A673 (cell line): ENCODE measurements at regions not wholly inside any gene's neighbourhood (a gene's known extent, or its start where the extent isn't known, plus 50 kb on each side); places are given as distances from the start of the nearest gene placed in this dataset.
A peak's percentile ranks its signal among the peaks of the same experiment; 100 is the strongest.

ENCODE experiments used
- BruUV-seq: library from RNA; stranded (reverse); fragments of 400-500 nt; replicated peaks from 2 replicates; lab custom pipeline; 2021; lab: Mats Ljungman, UMichigan
- CTCF ChIA-PET: fragments of 300-600 bp; sonication (Branson Sonifier 250); formaldehyde crosslinking; loops from one replicate; lab custom pipeline; 2022; ENCODE audit warnings: antibody characterized with exemption; lab: Charles Lee
- POLR2A ChIA-PET: fragments of 300-600 bp; sonication (Branson Sonifier 250); formaldehyde crosslinking; loops from one replicate; lab custom pipeline; 2022; ENCODE audit warnings: antibody characterized with exemption; ENCODE audit not compliant: low non-redundant PET; lab: Charles Lee
- DNase-seq: peaks from one replicate; pipeline ENCODE4 v3.0.0-alpha.2; 2015; ENCODE audit warnings: low spot score
- H3K27ac ChIP-seq: fragments of 200-600 bp; sonication (generic); 2 replicates; pipeline ENCODE4 v1.5.1; 2016; ENCODE audit warnings: mixed run types, low read depth, mild to moderate bottlenecking, mixed read lengths, antibody characterized with exemption, low read length; ENCODE audit not compliant: poor library complexity, severe bottlenecking
- H3K27me3 ChIP-seq: fragments of 200-600 bp; sonication (generic); replicated peaks from 2 replicates; pipeline ENCODE4 v1.6.1; 2017; ENCODE audit warnings: mixed run types, low read depth, mild to moderate bottlenecking, mixed read lengths, antibody characterized with exemption, low read length; ENCODE audit not compliant: insufficient read depth, poor library complexity
- H3K36me3 ChIP-seq: fragments of 200-600 bp; sonication (generic); 2 replicates; pipeline ENCODE4 v1.6.1; 2016; ENCODE audit warnings: mixed run types, mild to moderate bottlenecking, mixed read lengths, antibody characterized with exemption, low read length; ENCODE audit not compliant: insufficient read depth, poor library complexity, severe bottlenecking
- H3K4me1 ChIP-seq: fragments of 200-600 bp; sonication (generic); 2 replicates; pipeline ENCODE4 v1.6.1; 2017; ENCODE audit warnings: mixed run types, mild to moderate bottlenecking, mixed read lengths, antibody characterized with exemption, low read length; ENCODE audit not compliant: insufficient read depth, poor library complexity, severe bottlenecking
- H3K4me3 ChIP-seq: fragments of 200-600 bp; sonication (generic); 2 replicates; pipeline ENCODE4 v1.5.1; 2016; ENCODE audit warnings: low read depth, mixed run types, mild to moderate bottlenecking, mixed read lengths, low read length; ENCODE audit not compliant: poor library complexity, severe bottlenecking
- H3K9me3 ChIP-seq: fragments of 200-600 bp; sonication (generic); 2 replicates; pipeline ENCODE4 v1.6.1; 2016; ENCODE audit warnings: mixed run types, low read depth, mild to moderate bottlenecking, mixed read lengths, antibody characterized with exemption, low read length; ENCODE audit not compliant: poor library complexity, severe bottlenecking
- CTCF ChIP-seq: fragments of 300-800, 200-600 bp; sonication (generic); conservative IDR thresholded peaks from 2 replicates; pipeline ENCODE4 v1.5.1; 2017; ENCODE audit warnings: low read depth, mild to moderate bottlenecking, antibody characterized with exemption, low read length, moderate library complexity, mixed read lengths
- EZH2 ChIP-seq: fragments of 200-600 bp; sonication (generic); IDR thresholded peaks from 2 replicates; pipeline ENCODE4 v1.6.1; 2017; ENCODE audit warnings: borderline replicate concordance, low read depth, mild to moderate bottlenecking, mixed read lengths, antibody characterized with exemption, low read length; ENCODE audit not compliant: poor library complexity, severe bottlenecking
- intact Hi-C: fragments of 100-400 bp; cut with micrococcal nuclease; formaldehyde crosslinking; loops from one replicate; pipeline ENCODE4 v1.10.0; 2022; ENCODE audit not compliant: unreplicated experiment

- H3K27me3 ChIP-seq: no peaks in the 10 kb centered on the region
- no peak overlapping the region for H3K27ac ChIP-seq
- no peaks in the 10 kb centered on the region for H3K36me3 ChIP-seq
- BruUV-seq: no TSS peak
- TF ChIP-seq EZH2: no peak
- TF ChIP-seq CTCF: no peak
- peaks cover 13% of the 10 kb centered on the region for H3K4me1 ChIP-seq
- POLR2A ChIA-PET: no interaction called here
- no peak for DNase-seq
- intact Hi-C loops: no loop called here
- CTCF ChIA-PET: no interaction called here
- H3K4me3 ChIP-seq: no peak overlapping the region
- H3K9me3 ChIP-seq: no peaks in the 10 kb centered on the region
These were observed 55.9 kb upstream of the RALGAPA2 start for GRCh38 chr20:20768202-20768815.

GRCh38 chr20:20765696-20766365 lies 53.4 kb upstream of the RALGAPA2 start:
- Histone ChIP-seq H3K27ac (peak overlapping the region; percentile 6), H3K4me3 (no peak overlapping the region)
- CTCF ChIA-PET: interaction anchor here (0.8 kb wide), 1 partner anchor 60 kb away, joined by 3 read pairs; no protein-coding TSS in a partner anchor

GRCh38 chr20:20763650-20764049 lies 51.2 kb upstream of the RALGAPA2 start:
- intact Hi-C loops: no loop called here
- Histone ChIP-seq H3K36me3 (no peaks in the 10 kb centered on the region), H3K4me3 (no peak overlapping the region), H3K27me3 (no peaks in the 10 kb centered on the region), H3K4me1 (peaks cover 18% of the 10 kb centered on the region), H3K27ac (no peak overlapping the region), H3K9me3 (no peaks in the 10 kb centered on the region)
- no TSS peak for BruUV-seq
- CTCF ChIA-PET: no interaction called here
- no peak for TF ChIP-seq CTCF
- TF ChIP-seq EZH2: no peak
- POLR2A ChIA-PET: no interaction called here
- DNase-seq: no peak

More at GRCh38 chr20:20765696-20766365, 53.4 kb upstream of the RALGAPA2 start:
- Histone ChIP-seq H3K4me1 (peaks cover 17% of the 10 kb centered on the region), H3K9me3 (no peaks in the 10 kb centered on the region), H3K36me3 (no peaks in the 10 kb centered on the region), H3K27me3 (no peaks in the 10 kb centered on the region)
- no peak for TF ChIP-seq CTCF
- POLR2A ChIA-PET: no interaction called here
- no TSS peak for BruUV-seq
- DNase-seq: peak; percentile 69
- intact Hi-C loops: no loop called here
